HG03565 (cell line): ENCODE measurements at regions not wholly inside any gene's neighbourhood (a gene's known extent, or its start where the extent isn't known, plus 50 kb on each side); places are given as distances from the start of the nearest gene placed in this dataset.
"Not testable (repeated sequence)": the region's sequence is repeated elsewhere in the genome, so short reads cannot be mapped to it uniquely, and the experiment has no call there.

Experiments used
- ATAC-seq: cut with Tn5 transposase; IDR thresholded peaks from one replicate; pipeline ENCODE4 v1.9.1; 2021; ENCODE audit warnings: mild to moderate bottlenecking, moderate library complexity; ENCODE audit not compliant: unreplicated experiment

GRCh38 chr12:46982629-46983392 is 96.6 kb upstream of the PCED1B start:
- ATAC-seq: no peak

GRCh38 chr12:46983393-46983793 is 96.0 kb upstream of the PCED1B start:
- no peak for ATAC-seq

DNA sequence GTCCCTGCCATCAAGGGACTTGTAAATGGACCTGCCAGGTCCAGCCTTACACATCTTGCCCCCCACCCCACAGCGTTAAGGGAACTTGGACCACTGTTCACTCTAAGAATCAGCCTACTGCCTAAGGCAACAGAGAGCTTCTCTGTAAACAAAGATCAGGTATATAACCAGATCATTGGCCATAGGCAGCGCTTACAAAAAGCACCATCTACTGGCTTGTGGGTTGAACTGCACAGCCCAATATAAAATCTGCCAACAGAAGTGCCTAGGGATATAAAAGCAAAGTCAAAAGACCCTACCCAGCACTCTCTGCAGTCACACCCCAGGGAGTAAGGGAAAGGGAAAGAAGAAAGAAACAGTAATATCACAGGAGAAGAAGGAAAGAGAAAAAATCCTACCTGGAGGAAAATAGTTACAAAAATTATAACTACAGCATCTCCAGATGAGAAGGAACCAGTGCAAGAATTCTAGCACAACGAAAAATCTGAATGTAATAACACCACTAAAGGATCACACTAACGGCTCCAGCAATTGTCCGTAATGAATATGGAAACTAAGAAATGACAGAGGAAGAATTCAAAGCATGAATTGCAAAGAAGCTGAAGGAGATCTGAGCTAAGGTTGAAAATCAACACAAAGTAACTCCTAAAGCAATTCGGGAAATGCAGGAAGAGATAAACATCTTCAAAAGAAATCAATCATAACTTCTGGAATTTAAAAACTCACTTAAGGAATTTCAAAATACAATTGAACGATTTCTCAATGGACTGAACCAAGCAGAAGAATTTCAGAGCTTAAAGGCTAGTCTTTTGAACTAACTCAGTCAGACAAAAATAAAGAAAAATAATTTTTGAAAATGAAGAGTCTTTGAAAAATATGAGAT is 95.2 kb upstream of the PCED1B start:
- ATAC-seq: peak; percentile 87

GRCh38 chr12:46985816-46986215 is 93.6 kb upstream of the PCED1B start:
- ATAC-seq: no peak

- not testable (repeated sequence) for ATAC-seq
These were observed 91.3 kb upstream of the PCED1B start for GRCh38 chr12:46988122-46988521.

DNA sequence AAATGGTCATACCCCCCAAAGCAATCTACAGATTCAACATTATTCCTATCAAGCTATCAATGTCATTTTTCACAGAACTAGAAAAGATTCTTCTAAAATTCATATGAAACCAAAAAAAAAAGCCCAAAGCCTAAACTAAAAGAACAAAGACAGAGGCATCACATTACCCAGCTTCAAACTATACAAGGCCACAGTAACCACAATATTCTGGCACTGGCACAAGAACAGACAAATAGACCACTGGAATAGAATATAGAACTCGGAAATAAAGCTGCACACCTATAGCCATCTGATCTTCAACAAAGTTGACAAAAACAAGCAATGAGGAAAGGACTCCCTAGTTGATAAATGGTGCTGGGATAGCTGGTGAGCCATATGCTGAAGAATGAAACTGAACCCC is 89.2 kb upstream of the PCED1B start:
- ATAC-seq: no peak

DNA sequence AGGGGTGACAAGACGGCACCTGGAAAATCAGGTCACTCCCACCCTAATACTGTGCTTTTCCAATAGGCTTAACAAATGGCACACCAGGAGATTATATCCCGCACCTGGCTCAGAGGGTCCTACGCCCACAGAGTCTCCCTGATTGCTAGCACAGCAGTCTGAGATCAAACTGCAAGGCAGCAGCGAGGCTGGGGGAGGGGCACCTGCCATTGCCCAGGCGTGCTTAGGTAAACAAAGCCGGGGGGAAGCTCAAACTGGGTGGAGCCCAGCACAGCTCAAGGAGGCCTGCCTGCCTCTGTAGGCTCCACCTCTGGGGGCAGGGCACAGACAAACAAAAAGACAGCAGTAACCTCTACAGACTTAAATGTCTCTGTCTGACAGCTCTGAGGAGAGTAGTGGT is 87.4 kb upstream of the PCED1B start:
- not testable (repeated sequence) for ATAC-seq

GRCh38 chr12:46998811-46999368 is 80.5 kb upstream of the PCED1B start:
- no peak for ATAC-seq

- ATAC-seq: no peak
These were observed 74.8 kb upstream of the PCED1B start for GRCh38 chr12:47004634-47005033.

GRCh38 chr12:47007048-47007447 is 72.4 kb upstream of the PCED1B start:
- ATAC-seq: no peak

DNA sequence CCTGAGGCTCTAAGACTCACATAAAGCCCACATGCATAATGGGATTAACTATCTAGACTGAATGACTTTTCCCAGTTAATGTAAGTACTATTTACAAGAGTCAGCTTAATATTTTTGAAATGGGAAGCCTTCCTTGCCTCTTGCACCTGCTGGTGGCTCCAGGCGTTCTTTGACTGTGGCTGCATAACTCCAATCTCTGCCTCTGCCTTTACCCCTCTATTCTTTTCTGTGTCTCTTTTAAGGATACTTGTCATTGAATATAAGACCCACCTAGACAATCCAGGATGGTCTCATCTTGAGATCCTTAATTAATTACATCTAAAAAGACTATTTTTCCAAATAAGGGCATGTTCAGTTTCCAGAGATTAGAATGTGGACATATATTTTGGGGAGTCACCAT is 66.9 kb upstream of the PCED1B start:
- ATAC-seq: no peak

- ATAC-seq: no peak
These were observed 64.9 kb upstream of the PCED1B start for GRCh38 chr12:47014474-47014873.

DNA sequence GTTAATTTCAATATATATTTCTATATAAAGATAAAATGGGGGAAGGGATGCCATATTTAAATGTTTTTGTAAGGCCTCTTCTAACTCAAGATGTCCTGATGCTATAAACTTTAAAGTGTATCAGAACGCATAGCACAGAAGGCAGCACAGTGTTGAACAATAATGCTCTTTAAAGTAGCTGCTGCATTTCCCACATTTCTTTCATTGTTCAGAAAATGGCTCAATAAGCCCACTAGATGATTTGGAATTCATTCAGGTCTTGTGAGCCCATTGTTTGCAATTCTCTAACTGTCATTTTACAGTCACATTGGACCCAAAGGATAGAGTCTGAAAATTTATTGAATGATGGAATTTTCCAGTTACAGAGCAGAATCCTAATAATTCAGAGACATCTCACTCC is 64.0 kb upstream of the PCED1B start:
- no peak for ATAC-seq

DNA sequence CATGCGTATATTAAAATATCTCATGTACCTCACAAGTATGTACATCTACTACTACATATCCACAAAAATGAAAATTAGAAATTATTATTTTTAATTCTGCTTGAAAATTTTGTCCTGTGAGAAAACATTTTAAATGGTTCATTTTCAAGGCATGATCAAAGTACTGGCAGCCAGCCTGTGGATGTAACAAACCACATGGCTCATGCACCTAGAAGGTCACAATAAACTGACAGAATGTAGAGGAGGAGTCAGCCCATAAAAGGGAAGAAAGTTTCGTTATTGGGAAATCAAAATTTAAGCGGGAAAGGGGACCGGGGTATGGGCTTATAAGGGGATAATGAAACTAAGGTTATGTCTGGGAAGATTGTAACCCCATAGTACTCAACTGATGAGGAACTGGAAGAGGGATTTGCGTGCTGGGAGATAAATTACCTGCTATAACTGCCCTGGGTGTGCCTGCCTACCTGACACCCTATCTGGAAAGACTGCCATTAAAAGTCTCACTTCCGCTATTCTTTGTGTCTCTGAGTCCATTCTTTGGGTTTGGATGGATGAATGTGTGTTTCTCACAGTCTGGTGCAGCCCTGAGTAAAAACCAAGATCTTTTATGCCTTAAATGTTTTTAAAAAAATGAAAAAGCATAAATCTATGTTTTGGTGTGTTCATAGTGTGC is 62.2 kb upstream of the PCED1B start:
- no peak for ATAC-seq

DNA sequence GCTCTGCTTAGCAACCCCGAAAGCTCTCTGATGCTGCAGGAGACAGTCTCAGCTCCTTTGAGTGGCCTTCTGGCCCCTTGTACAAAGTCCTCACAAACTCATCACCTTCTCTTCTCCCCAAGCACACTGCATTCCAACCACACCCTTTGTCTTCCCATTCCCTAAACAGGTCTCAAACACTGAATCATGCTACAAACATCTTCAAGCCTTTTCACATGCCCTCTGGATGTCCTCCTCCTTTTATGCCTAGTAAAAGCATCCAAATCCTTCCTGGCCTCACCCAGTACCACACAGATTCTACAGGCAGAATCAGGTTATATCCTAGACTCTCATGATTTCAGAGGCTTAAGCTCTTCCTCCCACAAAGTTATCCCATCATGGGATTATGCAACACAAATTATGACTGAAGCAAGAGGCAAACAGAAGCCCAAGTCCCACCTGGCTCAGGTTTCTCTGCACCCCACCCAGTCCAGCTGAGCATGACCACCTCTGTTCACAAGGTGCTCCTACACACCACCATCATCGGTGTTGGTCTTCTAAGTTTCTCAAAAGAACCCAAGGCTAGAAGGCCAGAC is 61.4 kb upstream of the PCED1B start:
- ATAC-seq: no peak

GRCh38 chr12:47020211-47020821 is 59.1 kb upstream of the PCED1B start:
- ATAC-seq: no peak

GRCh38 chr12:47021298-47021697 is 58.1 kb upstream of the PCED1B start:
- no peak for ATAC-seq

- no peak for ATAC-seq
These were observed 57.1 kb upstream of the PCED1B start for GRCh38 chr12:47022296-47022695.

GRCh38 chr12:47023311-47023710 is 56.1 kb upstream of the PCED1B start:
- no peak for ATAC-seq

DNA sequence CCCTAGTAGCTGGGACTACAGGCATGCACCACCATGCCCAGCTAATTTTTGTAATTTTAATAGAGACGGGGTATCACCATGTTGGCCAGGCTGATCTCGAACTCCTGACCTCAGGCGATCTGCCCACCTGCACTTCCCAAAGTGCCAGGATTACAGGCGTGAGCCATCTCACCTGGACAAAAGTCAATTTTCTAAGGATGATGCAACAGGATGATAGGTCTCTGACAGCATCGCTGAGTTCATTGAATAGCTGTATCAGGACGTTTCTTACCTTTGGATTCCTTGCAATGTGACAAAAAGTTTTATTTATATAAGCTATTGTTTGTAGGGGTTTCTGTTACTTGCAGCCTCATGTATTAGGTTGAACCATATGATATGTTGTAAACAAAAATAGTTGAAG is 55.5 kb upstream of the PCED1B start:
- ATAC-seq: no peak

- no peak for ATAC-seq
These were observed 55.0 kb upstream of the PCED1B start for GRCh38 chr12:47024463-47024862.
